ENCODE measurements at regions not wholly inside any gene's neighbourhood (a gene's known extent, or its start where the extent isn't known, plus 50 kb on each side); places are given as distances from the start of the nearest gene placed in this dataset.

DNA sequence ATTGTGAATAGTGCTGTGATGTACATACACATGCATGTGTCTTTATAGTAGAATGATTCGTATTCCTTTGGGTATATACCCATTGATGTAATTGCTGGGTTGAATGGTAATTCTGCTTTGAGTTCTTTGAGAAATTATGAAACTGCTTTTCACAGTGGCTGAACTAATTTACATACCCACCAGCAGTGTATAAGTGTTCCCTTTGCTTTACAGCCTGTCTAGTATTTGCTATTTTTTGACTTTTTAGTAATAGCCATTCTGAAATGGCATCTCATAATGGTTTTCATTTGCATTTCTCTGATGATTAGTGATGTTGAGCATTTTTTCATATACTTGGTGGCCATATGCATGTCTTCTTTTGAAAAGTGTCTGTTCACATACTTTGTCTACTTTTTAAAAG lies 54.5 kb upstream of the FAM78B start:
- ATAC-seq (no peak), DNase-seq (ENCODE audit: low spot score) (no peak)

DNA sequence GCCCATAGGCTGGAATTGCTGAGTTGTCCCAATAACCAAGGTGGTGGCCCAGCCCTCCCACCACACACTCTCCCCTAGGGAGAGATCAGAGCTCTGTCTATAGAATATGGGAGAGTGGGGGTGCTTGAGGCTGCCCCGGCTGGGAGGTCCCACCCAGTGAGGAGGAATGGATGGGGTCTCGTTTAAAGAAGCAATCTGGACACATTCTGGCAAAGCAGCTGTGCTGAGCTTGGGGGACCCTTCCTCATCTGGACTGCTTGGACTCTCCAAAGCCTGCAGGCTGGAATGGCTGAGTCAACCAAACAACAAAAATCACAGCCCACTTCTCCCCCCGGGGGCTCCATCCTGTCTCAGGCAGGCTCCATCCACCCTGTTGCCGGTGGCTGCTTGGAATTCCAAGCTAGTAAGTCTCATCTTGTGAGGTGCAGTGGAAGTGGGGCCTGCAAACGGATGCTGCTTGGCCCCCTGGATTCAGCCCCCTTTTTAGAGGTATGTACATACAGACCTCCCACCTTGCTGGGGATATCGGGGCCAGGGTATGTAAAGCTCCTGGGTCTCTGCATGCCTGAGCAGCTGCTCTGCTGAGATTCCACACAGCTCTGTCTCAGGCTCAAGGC lies 67.1 kb upstream of the FAM78B start:
- DNase-seq (ENCODE audit: low spot score) (peak; percentile 18), ATAC-seq (no peak)

DNA sequence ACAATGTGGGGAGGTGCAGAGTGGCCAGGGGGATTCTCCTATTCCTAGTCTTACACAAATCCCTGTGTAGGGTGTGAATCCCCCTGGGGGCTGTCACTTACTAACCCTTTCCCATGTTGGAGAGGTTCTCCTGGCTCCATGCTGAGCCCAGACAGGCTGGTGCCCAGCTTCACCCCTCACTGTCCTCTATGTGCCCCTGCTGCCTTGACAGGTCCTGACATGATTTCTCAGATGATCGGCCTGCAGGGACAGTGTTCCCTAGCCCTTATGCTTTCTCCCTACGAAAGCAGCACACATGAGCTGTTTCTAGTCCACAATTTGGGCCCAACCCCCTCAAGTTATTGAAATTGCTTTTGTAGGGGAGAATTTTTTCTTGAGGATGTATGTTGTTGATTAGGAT lies 68.9 kb upstream of the FAM78B start:
- no peak for ATAC-seq
- no peak for DNase-seq (ENCODE audit: low spot score)

DNA sequence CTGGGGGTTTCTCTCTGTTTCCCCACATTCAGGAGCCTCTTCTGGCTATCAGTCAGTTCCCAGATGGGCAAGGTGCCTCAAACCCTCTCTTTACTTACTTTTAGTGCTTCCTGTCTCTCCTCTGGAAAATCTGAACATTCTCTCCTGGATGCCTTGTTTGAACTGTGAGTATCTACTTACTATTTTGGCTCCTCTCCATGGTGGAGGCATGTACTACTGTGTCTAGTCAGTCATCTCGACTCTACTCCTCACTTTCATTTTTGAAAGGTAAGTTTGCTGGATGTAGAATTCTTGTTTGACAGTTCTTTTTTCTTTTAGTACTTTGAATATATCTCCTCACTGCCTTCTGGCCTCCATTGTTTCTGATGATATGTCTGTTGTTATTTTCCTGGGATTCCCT lies 70.9 kb upstream of the FAM78B start:
- ATAC-seq, result no peak
- DNase-seq (ENCODE audit: low spot score), result no peak

DNA sequence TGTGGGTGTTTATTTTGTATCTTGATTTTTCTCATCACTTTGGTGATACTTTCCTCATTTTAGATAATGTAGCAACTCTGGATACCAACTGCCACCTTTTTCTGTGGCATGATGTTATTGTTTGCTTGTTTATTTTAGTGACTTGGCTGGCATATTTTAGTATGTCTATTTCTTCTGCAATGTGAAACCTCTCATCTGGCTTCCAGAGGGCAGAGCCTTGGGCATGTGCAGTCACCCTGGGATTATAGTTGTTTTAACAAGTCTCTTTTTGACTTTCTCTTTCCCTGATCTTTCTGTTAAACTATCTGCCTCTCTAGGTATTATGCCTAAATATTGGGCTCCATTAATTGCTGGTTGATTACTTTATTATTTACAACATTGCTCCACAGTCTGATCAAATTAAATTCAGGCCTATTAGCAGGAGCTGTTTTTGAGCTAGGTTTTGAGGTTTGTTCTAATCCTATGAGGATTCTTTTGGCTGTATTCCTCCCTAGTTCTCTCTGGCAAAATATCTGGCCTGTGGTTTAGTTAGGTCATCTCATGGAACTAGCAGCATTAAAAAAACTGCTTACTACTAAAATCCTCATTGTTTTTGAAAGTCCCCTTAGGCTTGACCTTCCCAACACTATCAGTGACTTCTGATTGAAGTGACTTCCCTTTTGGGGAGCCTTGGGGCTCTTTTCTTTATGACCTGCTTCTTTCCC lies 86.4 kb upstream of the FAM78B start:
- ATAC-seq, result no peak
- DNase-seq (ENCODE audit: low spot score), result no peak

DNA sequence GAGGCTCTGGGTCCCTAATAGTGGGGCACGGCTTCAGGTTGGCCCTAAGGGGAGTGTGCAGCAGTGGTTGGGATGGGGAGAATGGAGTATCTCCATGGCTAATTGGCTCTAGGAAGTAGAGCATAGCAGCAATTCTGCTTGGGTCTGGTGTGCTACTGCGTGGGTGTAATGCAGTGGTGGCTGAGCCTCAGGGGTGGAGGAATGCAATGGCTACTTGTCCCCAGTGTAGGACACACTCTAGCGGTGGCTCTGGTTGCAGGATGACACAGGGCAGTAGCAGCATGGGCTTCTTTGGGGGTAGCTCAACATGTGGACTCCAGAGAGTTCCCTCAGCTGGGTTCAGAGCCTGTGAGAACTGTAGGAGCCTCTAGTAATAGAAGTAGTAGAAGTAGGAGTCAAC lies 91.2 kb upstream of the FAM78B start:
- no peak for ATAC-seq
- no peak for DNase-seq (ENCODE audit: low spot score)

DNA sequence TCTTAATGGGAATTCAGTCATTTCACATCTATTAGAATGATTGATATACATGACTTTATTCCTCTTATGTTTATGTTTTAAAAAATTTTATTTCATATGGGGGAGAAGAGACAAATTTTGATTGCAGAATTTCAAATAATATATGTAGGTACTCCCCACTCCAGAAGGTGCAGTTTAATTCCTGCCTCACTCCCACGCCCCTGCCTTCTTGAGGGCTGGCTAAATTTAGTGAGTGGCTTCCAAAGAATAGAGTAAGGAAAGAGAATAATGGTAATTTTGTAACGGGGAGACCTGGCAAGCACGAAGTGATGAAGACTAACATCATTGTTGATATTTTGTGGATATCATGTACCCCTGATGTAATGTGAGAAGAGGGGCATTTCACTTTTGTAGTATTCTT lies 94.7 kb upstream of the FAM78B start:
- no peak for ATAC-seq

DNA sequence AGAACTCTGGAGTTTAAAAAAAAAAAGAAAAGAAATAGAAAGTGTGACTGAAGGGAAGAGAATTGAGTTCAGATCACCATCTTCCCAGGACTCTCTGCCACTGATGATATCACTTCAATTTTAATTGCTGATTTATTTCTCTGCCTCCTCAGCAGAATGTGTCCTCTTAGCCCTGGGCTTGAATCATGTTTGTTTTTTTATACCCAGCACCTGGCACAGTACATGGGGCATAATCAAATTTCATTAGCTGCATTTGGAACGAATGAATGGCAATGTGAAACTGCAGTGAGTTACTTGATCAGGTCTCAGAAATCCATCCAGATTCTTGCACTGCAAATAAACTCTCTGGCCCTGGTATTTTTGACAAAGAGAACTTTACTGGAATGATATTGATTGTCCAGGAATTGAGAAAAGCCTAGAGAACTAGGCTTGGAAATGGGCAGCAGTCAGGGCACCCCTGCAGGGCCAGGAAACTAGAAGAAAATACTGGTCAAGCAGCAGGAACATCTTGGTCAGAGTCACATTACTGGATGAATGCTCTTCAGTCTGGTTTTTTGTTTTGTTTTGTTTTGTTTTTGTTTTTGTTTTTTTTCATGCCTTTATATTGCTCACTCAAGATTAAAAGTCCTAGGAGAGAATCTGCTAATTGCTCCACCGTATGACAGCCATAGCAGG lies 103.8 kb upstream of the FAM78B start:
- no peak for DNase-seq (ENCODE audit: low spot score)

More for the DNA sequence above, 94.7 kb upstream of the FAM78B start:
- DNase-seq (ENCODE audit: low spot score), result no peak

DNA sequence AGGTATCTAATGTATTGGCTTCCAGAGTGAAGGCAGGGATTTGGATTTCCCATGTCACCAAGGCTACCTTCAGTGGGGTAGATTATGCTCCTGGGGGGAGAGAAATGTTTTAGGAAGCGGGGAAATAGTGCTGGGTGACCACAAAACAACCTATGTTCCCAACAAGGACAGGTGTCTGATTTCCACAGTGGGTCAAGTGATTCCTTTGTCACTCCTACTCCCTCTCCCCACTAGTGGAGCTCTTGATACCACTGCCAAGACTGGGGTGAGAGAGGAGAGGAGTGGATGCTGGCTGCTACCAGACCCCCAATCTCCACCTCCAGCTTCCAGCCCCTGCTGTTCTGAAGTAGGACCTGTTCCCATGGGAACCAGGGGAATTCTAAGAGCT lies 104.3 kb upstream of the FAM78B start:
- ATAC-seq (no peak), DNase-seq (ENCODE audit: low spot score) (no peak)

More for the DNA sequence above, 103.8 kb upstream of the FAM78B start:
- no peak for ATAC-seq

DNA sequence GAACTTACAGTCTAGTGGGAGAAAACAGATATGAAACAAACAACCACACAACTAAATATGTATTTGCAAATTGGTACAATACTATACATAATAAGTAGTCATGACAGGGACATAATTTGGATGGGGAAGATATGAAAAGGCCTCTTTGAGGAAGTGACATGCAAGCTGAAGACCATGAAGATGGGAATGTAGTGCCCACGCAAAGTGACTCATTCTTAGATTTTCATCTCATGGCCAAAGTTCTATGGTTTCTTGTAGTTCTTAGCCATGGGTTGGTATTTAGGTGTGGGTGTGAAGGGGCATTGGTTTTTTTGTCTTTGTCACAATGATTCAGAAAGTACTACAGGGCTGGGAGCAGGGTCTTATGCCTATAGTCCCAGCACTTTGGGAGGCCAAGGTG lies 105.4 kb upstream of the FAM78B start:
- ATAC-seq (no peak), DNase-seq (ENCODE audit: low spot score) (no peak)

DNA sequence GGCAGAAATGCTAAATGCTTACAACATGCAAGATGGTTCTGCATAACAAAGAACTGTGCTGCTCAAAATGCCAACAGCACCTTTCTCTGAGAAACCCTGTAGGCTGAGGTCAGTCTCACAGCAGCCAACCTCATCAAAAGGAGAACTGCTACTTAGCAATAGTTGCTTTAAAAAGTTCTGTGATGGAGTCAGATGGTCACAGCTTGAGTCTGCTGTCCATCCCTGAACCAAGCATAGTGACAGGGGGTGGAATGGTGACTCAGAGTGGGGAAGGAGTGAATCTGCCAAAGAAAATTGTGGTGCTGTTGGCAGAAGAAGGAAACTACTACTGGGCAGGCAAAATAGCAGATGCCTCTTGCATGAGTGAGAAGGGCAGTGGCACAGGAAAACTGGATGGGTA lies 106.0 kb upstream of the FAM78B start:
- no peak for DNase-seq (ENCODE audit: low spot score)
- ATAC-seq, result no peak

DNA sequence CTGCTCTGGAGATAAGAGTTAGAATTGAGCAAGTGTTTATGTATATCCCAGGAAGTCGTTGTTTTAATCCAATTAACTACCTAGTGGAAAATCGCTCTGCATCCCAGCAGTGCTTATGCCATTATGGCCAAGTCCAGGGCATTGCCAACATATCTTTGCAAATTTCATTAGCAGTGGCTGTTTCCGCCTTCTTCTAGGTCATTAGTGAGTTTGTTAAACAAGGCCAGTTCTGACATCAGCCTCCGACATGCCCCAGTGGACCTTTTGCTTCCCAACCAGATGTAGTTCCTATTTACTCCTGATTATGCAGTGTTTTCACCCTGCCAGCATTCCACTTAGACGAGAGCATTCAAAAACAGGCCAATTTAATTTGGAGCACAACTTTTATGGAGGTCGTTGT lies 106.8 kb upstream of the FAM78B start:
- DNase-seq (ENCODE audit: low spot score) (no peak), ATAC-seq (no peak)

DNA sequence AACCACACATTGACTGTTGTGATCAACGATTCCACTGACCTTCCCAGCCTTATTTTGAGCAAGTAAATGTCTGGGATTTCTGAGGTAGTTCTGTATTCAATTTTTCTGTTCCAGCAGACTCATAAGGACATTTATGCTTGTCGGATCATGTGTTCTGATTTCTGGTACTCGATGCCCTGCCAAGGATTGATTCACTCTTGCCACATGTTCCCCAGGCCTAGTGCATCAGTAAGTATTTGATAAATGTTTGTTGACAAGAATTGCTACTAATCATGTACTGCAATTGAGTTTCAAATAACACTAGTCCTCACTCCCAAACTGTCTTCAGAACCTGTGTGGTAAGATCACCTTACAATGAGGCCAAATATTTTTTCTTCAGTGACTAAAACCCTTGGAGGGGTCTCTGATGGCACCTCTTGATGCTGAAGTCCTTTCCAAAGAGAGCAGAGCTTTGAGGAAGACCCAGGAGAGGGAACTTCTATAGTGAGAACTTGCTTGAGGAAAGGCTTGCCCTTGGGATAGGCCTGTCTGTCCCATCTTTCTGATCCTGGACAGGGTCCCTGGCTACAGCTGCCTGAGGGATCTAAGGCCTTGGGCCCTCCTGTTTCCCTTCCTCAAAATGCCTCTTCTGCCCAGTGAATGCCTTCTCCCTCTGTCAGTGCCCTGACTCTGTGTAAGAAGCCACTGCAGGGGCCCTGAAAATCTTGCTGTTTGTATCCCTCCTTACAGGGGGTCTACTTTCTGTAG lies 115.8 kb upstream of the FAM78B start:
- peak; percentile 56 for DNase-seq (ENCODE audit: low spot score)
- ATAC-seq, result peak; percentile 57

DNA sequence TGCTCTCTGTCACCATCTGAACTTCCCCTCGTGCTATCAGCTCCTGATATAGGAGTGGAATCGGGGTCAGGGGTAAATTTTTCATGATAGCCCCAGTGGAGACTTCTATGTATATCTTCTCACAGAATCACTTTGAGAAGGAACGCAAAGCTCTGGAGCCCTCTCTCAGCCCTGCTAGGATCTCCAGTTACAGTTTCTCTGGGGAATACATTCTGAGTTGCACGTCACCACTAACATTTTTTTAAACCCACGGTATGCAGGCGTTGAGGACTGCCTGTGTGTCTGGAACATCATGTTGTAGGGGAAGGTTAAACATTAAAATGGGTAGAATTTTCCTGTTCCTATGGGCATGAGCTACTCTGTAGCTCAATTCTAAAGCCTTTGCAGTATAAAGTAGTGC lies 116.4 kb upstream of the FAM78B start:
- DNase-seq (ENCODE audit: low spot score) (no peak), ATAC-seq (peak; percentile 48)

DNA sequence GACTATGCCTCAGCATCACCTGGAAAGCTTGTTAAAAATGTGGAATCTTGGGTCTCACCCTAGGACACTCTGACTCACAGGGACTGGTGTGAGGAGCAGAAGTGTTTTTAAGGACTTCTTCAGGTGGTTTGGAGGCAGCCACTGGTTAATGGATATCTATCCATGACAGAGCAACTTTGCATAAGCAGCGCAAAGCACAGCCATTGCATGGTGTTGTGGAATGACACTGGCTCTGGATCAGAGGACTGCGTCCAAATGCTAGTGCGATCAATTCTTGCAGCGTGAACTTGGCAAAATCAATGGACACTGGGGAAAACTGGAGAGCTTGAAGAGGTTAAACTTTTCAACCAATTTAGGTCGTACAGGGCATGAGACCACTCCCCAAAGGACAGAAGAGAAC lies 116.8 kb upstream of the FAM78B start:
- ATAC-seq (peak; percentile 90), DNase-seq (ENCODE audit: low spot score) (peak; percentile 69)

DNA sequence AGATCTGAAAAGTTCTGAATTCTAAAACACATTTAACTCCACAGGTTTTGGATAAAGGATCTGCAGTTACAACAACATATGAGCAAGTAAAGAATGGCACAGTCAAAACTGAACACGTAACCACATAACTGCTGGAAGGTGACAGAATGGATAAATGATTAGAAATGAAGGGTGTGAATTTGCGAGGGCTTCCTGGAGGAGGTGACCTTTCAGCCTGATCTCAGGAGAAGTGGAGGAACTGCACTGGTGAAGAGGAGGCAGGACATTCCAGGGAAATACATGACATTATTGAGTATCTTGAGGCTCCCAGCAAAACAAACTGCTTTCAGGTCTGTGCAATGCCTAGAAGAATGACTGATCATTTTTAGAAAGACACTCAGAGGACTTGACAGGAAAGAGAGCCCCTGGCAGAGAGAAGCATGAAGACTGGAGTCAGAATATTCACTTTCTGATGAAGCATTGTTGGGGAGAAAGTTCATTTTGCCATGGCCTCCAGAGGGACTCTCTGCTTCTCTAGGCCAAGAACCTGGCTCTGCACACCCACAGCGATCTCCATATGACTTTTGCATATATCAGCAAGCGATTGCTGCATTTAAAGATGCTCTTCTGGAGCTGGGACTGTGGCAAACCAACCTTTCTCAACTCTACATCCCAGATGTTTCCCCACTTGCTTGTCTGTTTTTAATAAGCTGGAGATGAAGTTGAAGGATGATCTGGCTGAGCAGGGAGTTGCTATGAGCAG lies 122.7 kb upstream of the FAM78B start:
- DNase-seq (ENCODE audit: low spot score) (no peak), ATAC-seq (no peak)

DNA sequence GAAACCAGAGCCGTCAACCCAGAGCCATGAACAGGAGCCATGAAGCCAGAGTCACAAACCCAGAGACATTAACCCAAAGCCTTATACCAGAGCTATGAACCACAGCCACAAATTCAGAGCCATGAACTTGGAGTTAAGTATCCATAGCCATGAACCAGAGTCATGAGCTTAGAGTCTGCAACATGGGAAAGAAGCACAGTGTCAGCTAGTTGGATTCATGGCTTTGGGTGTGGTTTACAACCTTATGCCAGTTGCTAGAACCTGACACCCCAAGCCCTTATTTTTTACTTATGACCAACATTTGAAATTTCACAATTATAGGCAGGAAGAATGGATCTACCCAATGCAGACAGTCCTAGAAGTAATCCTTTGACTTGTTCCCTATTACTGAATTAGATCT lies 128.9 kb upstream of the FAM78B start:
- DNase-seq (ENCODE audit: low spot score) (no peak), ATAC-seq (no peak)

DNA sequence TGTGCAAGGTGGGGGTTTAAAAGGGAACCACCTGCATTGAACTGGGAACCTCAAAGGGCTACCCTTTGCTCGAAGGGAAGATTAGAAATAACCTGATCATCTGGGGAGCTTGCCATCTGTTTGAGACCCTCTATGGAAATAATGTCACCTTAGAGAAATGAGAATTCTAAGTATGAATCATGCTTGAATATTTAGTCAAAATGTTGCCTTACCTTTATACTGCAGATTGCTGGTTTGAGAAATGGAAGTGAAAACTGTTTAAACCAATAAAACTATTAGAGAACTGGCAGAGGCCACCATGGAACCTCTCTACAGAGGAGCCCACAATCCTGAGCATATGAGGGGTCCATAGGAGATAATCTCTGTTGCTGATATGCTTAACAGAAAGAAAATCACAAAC lies 131.2 kb upstream of the FAM78B start:
- DNase-seq (ENCODE audit: low spot score) (no peak), ATAC-seq (no peak)

DNA sequence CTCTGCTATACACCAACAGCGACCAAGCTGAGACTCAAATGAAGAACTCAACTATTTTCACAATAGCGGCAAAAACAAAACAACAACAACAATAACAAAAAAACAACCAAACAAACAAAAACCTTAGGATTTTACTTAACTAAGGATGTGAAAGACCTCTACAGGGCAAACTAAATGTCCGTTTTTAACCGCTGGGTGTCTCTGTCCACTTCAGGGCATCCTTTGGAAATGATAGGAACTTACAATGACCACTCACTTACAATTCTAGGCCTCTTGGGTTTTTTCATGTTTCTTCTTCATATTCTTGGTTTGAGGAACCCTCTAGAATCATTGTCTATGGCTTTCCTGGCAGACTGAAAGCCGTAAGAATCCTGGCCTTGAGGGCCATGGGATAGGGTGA lies 134.0 kb upstream of the FAM78B start:
- DNase-seq (ENCODE audit: low spot score) (no peak), ATAC-seq (no peak)

DNA sequence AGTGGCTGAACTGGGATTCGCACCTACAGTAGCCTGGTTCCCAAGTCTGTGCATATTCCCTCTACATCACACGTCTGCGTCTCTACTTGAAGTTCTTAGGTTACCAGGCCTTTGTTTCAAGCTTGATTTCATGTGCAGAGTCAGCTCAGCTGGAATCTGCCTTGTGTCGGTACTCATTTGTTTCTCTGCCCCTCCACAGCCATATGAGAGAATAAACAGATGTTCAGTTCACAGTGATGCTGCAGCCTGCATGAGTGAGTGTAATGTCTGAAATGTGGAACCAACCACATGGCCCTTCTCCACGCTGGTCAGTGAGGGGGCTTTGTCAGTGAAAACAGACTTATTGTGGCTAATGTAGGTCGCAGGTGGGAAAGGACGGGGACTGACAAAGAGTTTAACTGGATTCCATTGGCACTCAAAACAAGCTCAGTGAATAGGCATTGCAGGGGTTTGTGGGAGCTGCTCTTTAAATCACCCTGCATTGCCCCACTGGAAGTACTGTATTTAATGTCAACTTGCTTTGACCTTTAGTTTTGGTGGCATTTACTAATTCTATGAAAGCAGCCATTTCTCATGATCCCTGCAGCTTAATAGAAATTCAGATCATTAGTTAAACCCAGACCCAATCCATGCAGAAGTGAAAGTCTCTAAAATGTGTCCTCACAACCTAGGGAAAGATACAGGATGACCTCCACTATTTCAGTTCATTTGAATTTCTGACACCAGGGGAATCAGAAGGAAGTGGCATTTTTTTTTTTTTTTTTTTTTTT lies 136.4 kb upstream of the FAM78B start:
- no peak for ATAC-seq
- DNase-seq (ENCODE audit: low spot score), result no peak

Measured in left lobe of liver (tissue), 2 donors.